ENCODE measurements at regions not wholly inside any gene's neighbourhood (a gene's known extent, or its start where the extent isn't known, plus 50 kb on each side); places are given as distances from the start of the nearest gene placed in this dataset.

DNA sequence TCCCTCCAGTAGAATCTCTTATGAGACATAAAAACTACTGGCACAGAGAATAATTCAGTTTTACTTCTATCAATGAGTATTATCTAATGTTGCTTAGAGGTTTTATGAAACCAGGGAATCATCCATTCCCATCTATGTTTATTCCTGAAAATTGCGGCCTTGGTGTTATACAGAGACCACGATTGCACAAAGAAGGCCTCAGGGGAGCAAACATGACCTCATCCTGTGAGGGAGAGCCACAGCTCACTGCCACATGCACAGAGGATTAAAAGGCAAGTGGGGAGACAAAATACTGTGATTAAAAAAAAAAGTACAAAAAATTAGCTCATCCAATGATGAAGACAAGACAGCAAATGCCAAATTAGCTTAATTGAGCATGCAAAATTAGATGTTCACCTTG is 111.8 kb upstream of the SLC35G4 start (continued):
- no peak for TF ChIP-seq SOX13 (IDR thresholded peaks at IDR 0.05)
- peak in 1 of 2 experiments; percentile 58; a peak in 1 of 4 replicates for TF ChIP-seq SOX13 (CRISPR knock-in tag; conservative IDR thresholded peaks at IDR 0.05 in 1 of 2, IDR thresholded peaks at IDR 0.05 in 1 of 2)
- 0 out of 2 replicates have a peak, but pooled peaks have one; percentile 51 for TF ChIP-seq ZMAT3 (CRISPR knock-in tag; conservative IDR thresholded peaks at IDR 0.05)
- 0 out of 2 replicates have a peak, but pooled peaks have one; percentile 27 for TF ChIP-seq ZSCAN9 (CRISPR knock-in tag; IDR thresholded peaks at IDR 0.05; ENCODE audit: borderline replicate concordance)
- peak; percentile 52; the same call in 1 of the 2 replicates for TF ChIP-seq ZFX (CRISPR knock-in tag; IDR thresholded peaks at IDR 0.05; ENCODE audit: low read depth)
- peak; percentile 35; the same call in 1 of the 2 replicates for TF ChIP-seq HNF4A (CRISPR knock-in tag; IDR thresholded peaks at IDR 0.05)
- TF ChIP-seq, protein P1, sequence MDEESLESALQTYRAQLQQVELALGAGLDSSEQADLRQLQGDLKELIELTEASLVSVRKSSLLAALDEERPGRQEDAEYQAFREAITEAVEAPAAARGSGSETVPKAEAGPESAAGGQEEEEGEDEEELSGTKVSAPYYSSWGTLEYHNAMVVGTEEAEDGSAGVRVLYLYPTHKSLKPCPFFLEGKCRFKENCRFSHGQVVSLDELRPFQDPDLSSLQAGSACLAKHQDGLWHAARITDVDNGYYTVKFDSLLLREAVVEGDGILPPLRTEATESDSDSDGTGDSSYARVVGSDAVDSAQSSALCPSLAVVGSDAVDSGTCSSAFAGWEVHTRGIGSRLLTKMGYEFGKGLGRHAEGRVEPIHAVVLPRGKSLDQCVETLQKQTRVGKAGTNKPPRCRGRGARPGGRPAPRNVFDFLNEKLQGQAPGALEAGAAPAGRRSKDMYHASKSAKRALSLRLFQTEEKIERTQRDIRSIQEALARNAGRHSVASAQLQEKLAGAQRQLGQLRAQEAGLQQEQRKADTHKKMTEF (CRISPR knock-in tag; IDR thresholded peaks at IDR 0.05), result 0 out of 2 replicates have a peak, but pooled peaks have one; percentile 26
- TF ChIP-seq CEBPB (IDR thresholded peaks at IDR 0.05; ENCODE audit: borderline replicate concordance, low read depth, low read length), result peak; percentile 64; the same call in 1 of the 2 replicates
- TF ChIP-seq ISL2 (CRISPR knock-in tag; IDR thresholded peaks at IDR 0.05), result no peak; the same call in 1 of the 2 replicates
- TF ChIP-seq EP300 (IDR thresholded peaks at IDR 0.05; ENCODE audit: low read depth in 2 of 2, low read length in 2 of 2), result peak in 1 of 2 experiments; percentile 52; a peak in 1 of 4 replicates
- TF ChIP-seq EP300 (CRISPR knock-in tag; IDR thresholded peaks at IDR 0.05; ENCODE audit: borderline replicate concordance), result no peak
- no peak for TF ChIP-seq U2AF2 (IDR thresholded peaks at IDR 0.05; ENCODE audit: low read depth, low read length)
- no peak for TF ChIP-seq HDAC1 (CRISPR knock-in tag; IDR thresholded peaks at IDR 0.05)
- peak; percentile 35; the same call in 1 of the 2 replicates for TF ChIP-seq SOX5 (CRISPR knock-in tag; IDR thresholded peaks at IDR 0.05; ENCODE audit: borderline replicate concordance)
- peak; percentile 78 for TF ChIP-seq FOSL2 (CRISPR knock-in tag; IDR thresholded peaks at IDR 0.05)
- no peak for TF ChIP-seq FOXP1 (IDR thresholded peaks at IDR 0.05)
- TF ChIP-seq FOXP1 (CRISPR knock-in tag; IDR thresholded peaks at IDR 0.05), result peak; percentile 43
- no peak for TF ChIP-seq ZSCAN12 (CRISPR knock-in tag; IDR thresholded peaks at IDR 0.05)
- no peak for TF ChIP-seq TBX3 (IDR thresholded peaks at IDR 0.05; ENCODE audit: borderline replicate concordance)
- no peak for TF ChIP-seq TBL1XR1 (IDR thresholded peaks at IDR 0.05; ENCODE audit: borderline replicate concordance, low read length, partially characterized antibody)
- no peak for TF ChIP-seq XRCC5 (optimal IDR thresholded peaks at IDR 0.05; ENCODE audit: low read length)
- TF ChIP-seq NR2F6 (IDR thresholded peaks at IDR 0.05), result peak; percentile 32; the same call in 1 of the 2 replicates
- peak; percentile 35; the same call in 1 of the 2 replicates for TF ChIP-seq NR2F6 (CRISPR knock-in tag; IDR thresholded peaks at IDR 0.05)
- no peak for TF ChIP-seq CENPX (CRISPR knock-in tag; IDR thresholded peaks at IDR 0.05)
- TF ChIP-seq ZNF670 (CRISPR knock-in tag; IDR thresholded peaks at IDR 0.05; ENCODE audit: borderline replicate concordance), result no peak
- TF ChIP-seq, protein P2, sequence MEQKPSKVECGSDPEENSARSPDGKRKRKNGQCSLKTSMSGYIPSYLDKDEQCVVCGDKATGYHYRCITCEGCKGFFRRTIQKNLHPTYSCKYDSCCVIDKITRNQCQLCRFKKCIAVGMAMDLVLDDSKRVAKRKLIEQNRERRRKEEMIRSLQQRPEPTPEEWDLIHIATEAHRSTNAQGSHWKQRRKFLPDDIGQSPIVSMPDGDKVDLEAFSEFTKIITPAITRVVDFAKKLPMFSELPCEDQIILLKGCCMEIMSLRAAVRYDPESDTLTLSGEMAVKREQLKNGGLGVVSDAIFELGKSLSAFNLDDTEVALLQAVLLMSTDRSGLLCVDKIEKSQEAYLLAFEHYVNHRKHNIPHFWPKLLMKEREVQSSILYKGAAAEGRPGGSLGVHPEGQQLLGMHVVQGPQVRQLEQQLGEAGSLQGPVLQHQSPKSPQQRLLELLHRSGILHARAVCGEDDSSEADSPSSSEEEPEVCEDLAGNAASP (CRISPR knock-in tag; IDR thresholded peaks at IDR 0.05; ENCODE audit: borderline replicate concordance), result peak; percentile 26; the same call in 1 of the 2 replicates
- peak; percentile 74 for TF ChIP-seq ATF3 (CRISPR knock-in tag; IDR thresholded peaks at IDR 0.05)
- TF ChIP-seq ZMYM4 (CRISPR knock-in tag; IDR thresholded peaks at IDR 0.05), result 0 out of 2 replicates have a peak, but pooled peaks have one; percentile 22
- peak; percentile 49; the same call in 1 of the 2 replicates for TF ChIP-seq HMG20A (CRISPR knock-in tag; IDR thresholded peaks at IDR 0.05; ENCODE audit: borderline replicate concordance)
- no peak for TF ChIP-seq ZNF766 (CRISPR knock-in tag; IDR thresholded peaks at IDR 0.05; ENCODE audit: borderline replicate concordance)
- peak; percentile 62 for TF ChIP-seq ZFY (CRISPR knock-in tag; IDR thresholded peaks at IDR 0.05)
- TF ChIP-seq, protein P3, sequence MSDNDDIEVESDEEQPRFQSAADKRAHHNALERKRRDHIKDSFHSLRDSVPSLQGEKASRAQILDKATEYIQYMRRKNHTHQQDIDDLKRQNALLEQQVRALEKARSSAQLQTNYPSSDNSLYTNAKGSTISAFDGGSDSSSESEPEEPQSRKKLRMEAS (IDR thresholded peaks at IDR 0.05), result 0 out of 2 replicates have a peak, but pooled peaks have one; percentile 39
